Peyer's patch (tissue), 4 donors: ENCODE measurements at regions not wholly inside any gene's neighbourhood (a gene's known extent, or its start where the extent isn't known, plus 50 kb on each side); places are given as distances from the start of the nearest gene placed in this dataset.
A peak's percentile ranks its signal among the peaks of the same experiment; 100 is the strongest.
"Not testable (repeated sequence)": the region's sequence is repeated elsewhere in the genome, so short reads cannot be mapped to it uniquely, and the experiment has no call there.

Source experiments
- DNase-seq, 3 donors: peaks; one replicate each; pipeline ENCODE4 v3.0.0-alpha.2; 2017 to 2019
- H3K27ac ChIP-seq, 4 donors: fragments of 200-600 bp; sonication (generic); one replicate each; pipeline ENCODE4 v1.5.1; 2016 to 2019
- H3K27me3 ChIP-seq, 2 donors: fragments of 200-600 bp; sonication (generic); one replicate each; pipeline ENCODE4 v1.5.1; 2019
- H3K36me3 ChIP-seq, 3 donors: fragments of 200-600 bp; sonication (generic); one replicate each; pipeline ENCODE4 v1.5.1; 2016 to 2019
- H3K4me1 ChIP-seq, 4 donors: fragments of 200-600 bp; sonication (generic); one replicate each; pipeline ENCODE4 v1.5.1; 2016 to 2019
- H3K4me3 ChIP-seq, 4 donors: fragments of 200-600 bp; sonication (generic); 1 replicate in 3 of 4; 2 replicates in 1 of 4; pipeline ENCODE4 v1.5.1; 2016 to 2019; ENCODE audit warnings: mild to moderate bottlenecking in 1 of 4
- H3K9me3 ChIP-seq, 4 donors: fragments of 200-600 bp; sonication (generic); one replicate each; pipeline ENCODE4 v1.5.1; 2016 to 2019; ENCODE audit warnings: mild to moderate bottlenecking in 1 of 4
- POLR2A ChIP-seq, 2 donors: fragments of 450-650 bp; IDR thresholded peaks; one replicate each; pipeline ENCODE4 v1.5.1; 2017; ENCODE audit warnings: antibody characterized with exemption in 2 of 2, mild to moderate bottlenecking in 2 of 2, moderate library complexity in 2 of 2
- TF ChIP-seq, protein P1 (sequence below), 6 experiments: fragments of 450-650 bp in 4 of 6; fragments of 200-600 bp in 2 of 6; sonication (generic) in 1 of 6; IDR thresholded peaks; one replicate each; pipeline ENCODE4 v1.5.1; 2017 to 2019; ENCODE audit warnings: antibody characterized with exemption in 6 of 6, mild to moderate bottlenecking in 3 of 6, moderate library complexity in 1 of 6

DNA sequence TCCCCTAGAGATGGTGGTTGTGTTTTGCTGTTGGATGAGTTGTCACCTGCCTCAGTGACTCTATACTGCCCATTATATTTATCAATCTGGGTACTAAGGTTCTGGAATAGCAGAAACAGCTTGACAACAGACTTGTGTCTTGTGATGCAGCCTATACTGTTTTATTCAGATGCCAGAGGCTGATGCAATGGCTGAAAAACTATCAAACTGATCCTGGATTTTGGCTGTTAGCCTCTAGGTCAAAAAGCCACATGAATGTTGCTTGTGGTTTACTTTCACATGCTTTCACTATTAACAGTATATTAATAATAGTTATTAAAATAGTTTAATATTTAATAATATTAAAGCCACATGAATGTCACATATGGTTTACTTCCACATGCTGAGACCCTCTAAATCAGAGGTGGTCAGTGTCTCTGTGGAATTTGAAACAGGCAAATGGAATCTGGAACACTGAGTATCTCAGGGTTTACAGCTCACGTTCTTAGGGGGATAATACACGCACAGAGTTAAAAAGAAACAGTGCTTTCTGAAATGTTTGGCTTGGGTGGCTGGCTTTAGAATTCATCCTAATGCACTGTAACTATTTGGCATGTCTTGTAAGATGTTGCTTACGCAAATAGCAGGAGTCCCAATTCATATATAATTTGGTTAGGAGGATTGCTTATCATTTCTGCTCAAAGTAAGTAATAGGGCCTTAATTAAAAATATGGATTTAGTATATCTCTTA lies 82.5 kb upstream of the LCORL start:
- DNase-seq = no peak
- H3K36me3 ChIP-seq = no peaks in the 10 kb centered on the region
- no peaks in the 10 kb centered on the region for H3K9me3 ChIP-seq
- TF ChIP-seq, protein P1, sequence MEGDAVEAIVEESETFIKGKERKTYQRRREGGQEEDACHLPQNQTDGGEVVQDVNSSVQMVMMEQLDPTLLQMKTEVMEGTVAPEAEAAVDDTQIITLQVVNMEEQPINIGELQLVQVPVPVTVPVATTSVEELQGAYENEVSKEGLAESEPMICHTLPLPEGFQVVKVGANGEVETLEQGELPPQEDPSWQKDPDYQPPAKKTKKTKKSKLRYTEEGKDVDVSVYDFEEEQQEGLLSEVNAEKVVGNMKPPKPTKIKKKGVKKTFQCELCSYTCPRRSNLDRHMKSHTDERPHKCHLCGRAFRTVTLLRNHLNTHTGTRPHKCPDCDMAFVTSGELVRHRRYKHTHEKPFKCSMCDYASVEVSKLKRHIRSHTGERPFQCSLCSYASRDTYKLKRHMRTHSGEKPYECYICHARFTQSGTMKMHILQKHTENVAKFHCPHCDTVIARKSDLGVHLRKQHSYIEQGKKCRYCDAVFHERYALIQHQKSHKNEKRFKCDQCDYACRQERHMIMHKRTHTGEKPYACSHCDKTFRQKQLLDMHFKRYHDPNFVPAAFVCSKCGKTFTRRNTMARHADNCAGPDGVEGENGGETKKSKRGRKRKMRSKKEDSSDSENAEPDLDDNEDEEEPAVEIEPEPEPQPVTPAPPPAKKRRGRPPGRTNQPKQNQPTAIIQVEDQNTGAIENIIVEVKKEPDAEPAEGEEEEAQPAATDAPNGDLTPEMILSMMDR (IDR thresholded peaks at IDR 0.05) = no peak
- TF ChIP-seq POLR2A (IDR thresholded peaks at IDR 0.05) = no peak
- H3K27ac ChIP-seq = no peak overlapping the region
- H3K27me3 ChIP-seq = no peaks in the 10 kb centered on the region
- H3K4me3 ChIP-seq = no peak overlapping the region
- peaks cover 0 to 34% (median 0%) of the 10 kb centered on the region in 4 donors for H3K4me1 ChIP-seq

DNA sequence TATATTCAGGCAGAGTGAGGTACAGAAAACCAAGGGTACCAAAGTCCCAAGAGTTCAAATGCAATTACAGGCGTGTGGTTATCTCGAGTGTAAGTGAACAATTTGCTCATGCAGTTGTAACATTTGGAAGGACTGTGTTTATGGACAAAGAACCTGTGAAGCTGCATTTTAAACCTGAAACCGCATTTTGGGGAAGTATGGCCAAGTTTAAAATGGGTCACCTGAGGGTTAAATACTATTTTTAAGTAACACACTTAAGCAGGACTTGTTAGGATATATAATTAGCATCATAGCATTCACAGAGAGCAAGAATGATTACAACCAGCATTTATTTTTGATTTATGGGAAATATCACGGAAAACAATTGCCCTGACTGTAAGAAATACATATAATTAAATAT lies 79.1 kb upstream of the LCORL start:
- TF ChIP-seq POLR2A (IDR thresholded peaks at IDR 0.05) = no peak
- TF ChIP-seq, protein P1 (IDR thresholded peaks at IDR 0.05) = no peak
- H3K27ac ChIP-seq = no peak overlapping the region
- no peak overlapping the region for H3K4me3 ChIP-seq
- no peaks in the 10 kb centered on the region for H3K36me3 ChIP-seq
- no peaks in the 10 kb centered on the region for H3K27me3 ChIP-seq
- no peaks in the 10 kb centered on the region for H3K9me3 ChIP-seq
- no peak for DNase-seq
- H3K4me1 ChIP-seq = peaks cover 0 to 7% (median 0%) of the 10 kb centered on the region in 4 donors

DNA sequence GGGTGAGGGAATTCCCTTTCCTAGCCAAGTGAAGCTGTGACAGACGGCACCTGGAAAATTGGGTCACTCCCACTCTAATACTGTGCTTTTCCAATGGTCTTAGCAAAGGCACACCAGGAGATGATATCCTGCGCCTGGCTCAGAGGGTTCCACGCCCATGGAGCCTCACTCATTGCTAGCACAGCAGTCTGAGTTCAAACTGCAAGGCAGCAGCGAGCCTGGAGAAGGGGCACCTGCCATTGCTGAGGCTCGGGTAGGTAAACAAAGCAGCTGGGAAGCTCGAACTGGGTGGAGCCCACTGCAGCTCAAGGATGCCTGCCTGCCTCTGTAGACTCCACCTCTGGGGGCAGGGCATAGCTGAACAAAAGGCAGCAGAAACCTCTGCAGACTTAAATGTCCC lies 68.9 kb upstream of the LCORL start:
- DNase-seq, H3K9me3 ChIP-seq, H3K4me3 ChIP-seq, H3K27me3 ChIP-seq, H3K27ac ChIP-seq, H3K36me3 ChIP-seq, H3K4me1 ChIP-seq: not testable (repeated sequence)

DNA sequence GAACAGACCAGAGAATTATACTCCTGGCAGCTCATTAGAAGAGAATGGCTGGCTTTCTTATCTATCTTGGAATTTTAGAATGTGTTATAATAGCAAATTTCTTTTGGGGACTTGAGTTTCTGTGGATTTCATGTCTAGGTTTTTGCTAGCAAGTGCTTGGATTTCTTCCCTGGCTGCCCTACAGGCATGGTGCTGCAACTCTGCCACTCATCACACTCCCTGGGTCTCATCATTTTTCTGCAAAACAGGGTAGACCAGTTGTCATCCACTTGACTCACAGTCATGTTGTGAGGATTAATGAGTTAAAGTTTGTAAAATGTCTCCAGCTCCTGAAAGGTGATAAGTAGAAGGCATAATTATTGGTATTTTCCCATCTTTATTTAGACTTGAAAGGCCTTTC lies 60.7 kb upstream of the LCORL start:
- Histone ChIP-seq H3K36me3 (no peaks in the 10 kb centered on the region), H3K4me1 (no peaks in the 10 kb centered on the region), H3K27me3 (no peaks in the 10 kb centered on the region), H3K27ac (no peak overlapping the region), H3K9me3 (no peaks in the 10 kb centered on the region), H3K4me3 (no peak overlapping the region)
- no peak for DNase-seq
- TF ChIP-seq, protein P1 (IDR thresholded peaks at IDR 0.05) = no peak
- no peak for TF ChIP-seq POLR2A (IDR thresholded peaks at IDR 0.05)

DNA sequence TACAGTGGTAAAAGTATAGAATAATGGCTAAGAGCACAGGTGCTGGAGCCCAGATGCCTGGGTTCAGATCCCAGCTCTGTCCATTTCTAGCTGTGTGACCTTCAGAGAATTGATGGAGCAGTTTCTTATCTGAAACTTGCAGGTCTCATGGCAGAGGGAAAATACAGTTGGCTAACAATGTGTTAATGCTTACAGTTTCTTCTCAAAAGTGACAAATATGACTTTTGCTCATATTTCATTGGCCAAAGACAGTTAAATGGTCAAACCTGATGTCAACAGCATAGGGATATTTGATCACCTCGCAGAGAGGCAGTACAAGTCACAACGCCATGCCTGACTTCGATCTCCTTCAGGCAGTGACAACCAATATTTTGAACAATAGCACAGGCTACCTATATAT lies 60.2 kb upstream of the LCORL start:
- Histone ChIP-seq H3K4me1 (no peaks in the 10 kb centered on the region), H3K27ac (no peak overlapping the region), H3K9me3 (no peaks in the 10 kb centered on the region), H3K36me3 (no peaks in the 10 kb centered on the region), H3K4me3 (no peak overlapping the region), H3K27me3 (no peaks in the 10 kb centered on the region)
- TF ChIP-seq, protein P1 (IDR thresholded peaks at IDR 0.05) = no peak
- TF ChIP-seq POLR2A (IDR thresholded peaks at IDR 0.05) = no peak
- DNase-seq = no peak

DNA sequence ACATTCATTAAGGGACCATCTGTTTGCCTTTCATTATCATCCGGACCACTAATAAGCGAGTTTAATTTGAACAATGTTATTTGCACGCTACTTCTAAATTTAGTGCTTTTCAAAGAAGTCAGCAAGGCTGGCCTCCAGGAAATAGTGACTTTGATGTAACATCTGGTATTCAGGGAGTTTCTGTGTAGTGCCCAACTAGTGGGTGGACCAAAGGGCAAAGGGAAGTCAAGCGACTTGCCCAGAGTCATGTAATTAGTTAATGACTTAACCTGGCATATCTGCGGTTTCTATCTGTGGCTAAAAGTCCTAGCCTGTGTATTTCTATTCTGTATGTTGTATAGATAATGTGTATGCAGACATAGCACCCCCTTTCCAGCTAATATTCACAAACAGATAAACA lies 56.3 kb upstream of the LCORL start:
- no peak for TF ChIP-seq POLR2A (IDR thresholded peaks at IDR 0.05)
- TF ChIP-seq, protein P1 (IDR thresholded peaks at IDR 0.05) = no peak
- DNase-seq = peak in 1 of 3 donors; percentile 47

More for the DNA sequence above, 56.3 kb upstream of the LCORL start:
- Histone ChIP-seq H3K9me3 (no peaks in the 10 kb centered on the region), H3K4me1 (no peaks in the 10 kb centered on the region), H3K36me3 (no peaks in the 10 kb centered on the region), H3K27ac (no peak overlapping the region), H3K27me3 (no peaks in the 10 kb centered on the region), H3K4me3 (no peak overlapping the region)
